DOHH2 (cell line): ENCODE measurements at regions not wholly inside any gene's neighbourhood (a gene's known extent, or its start where the extent isn't known, plus 50 kb on each side); places are given as distances from the start of the nearest gene placed in this dataset.

Source experiments
- H3F3A ChIP-seq: fragments of 200-600 bp; sonication (generic), shearing (Covaris generic); 2 replicates; pipeline ENCODE4 v1.6.0; 2016; ENCODE audit warnings: antibody characterized with exemption, mild to moderate bottlenecking; ENCODE audit not compliant: control insufficient read depth, insufficient read depth
- H3K27ac ChIP-seq: fragments of 200-600 bp; sonication (generic); 2 replicates; pipeline ENCODE4 v1.5.1; 2014; ENCODE audit warnings: low read depth, mild to moderate bottlenecking, low read length, moderate library complexity
- H3K27me3 ChIP-seq: fragments of 200-600 bp; sonication (generic); 2 replicates; pipeline ENCODE4 v1.6.1; 2014; ENCODE audit warnings: mild to moderate bottlenecking, low read length, mixed read lengths; ENCODE audit not compliant: control insufficient read depth
- H3K36me3 ChIP-seq: fragments of 200-600 bp; sonication (generic); 2 replicates; pipeline ENCODE4 v1.6.1; 2014; ENCODE audit warnings: mild to moderate bottlenecking, low read length, moderate library complexity, mixed read lengths; ENCODE audit not compliant: control insufficient read depth
- H3K4me1 ChIP-seq: fragments of 200-600 bp; sonication (generic); 2 replicates; pipeline ENCODE4 v1.6.1; 2014; ENCODE audit warnings: mild to moderate bottlenecking, low read length, mixed read lengths; ENCODE audit not compliant: control insufficient read depth
- H3K4me2 ChIP-seq: fragments of 200-600 bp; sonication (generic); 2 replicates; pipeline ENCODE4 v1.6.0; 2014; ENCODE audit warnings: mild to moderate bottlenecking, low read length, moderate library complexity
- H3K4me3 ChIP-seq: fragments of 200-600 bp; sonication (generic); 2 replicates; pipeline ENCODE4 v1.5.1; 2014; ENCODE audit warnings: mild to moderate bottlenecking, low read length, mixed read lengths
- H3K79me2 ChIP-seq: fragments of 200-600 bp; sonication (generic); 2 replicates; pipeline ENCODE4 v1.6.1; 2014; ENCODE audit warnings: mild to moderate bottlenecking, low read length, mixed read lengths; ENCODE audit not compliant: control insufficient read depth
- H3K9me2 ChIP-seq: fragments of 200-600 bp; sonication (generic); replicated peaks from 2 replicates; pipeline ENCODE4 v1.6.1; 2014; ENCODE audit warnings: mild to moderate bottlenecking, low read length, mixed read lengths; ENCODE audit not compliant: control insufficient read depth
- H3K9me3 ChIP-seq: fragments of 200-600 bp; sonication (generic); 2 replicates; pipeline ENCODE4 v1.6.1; 2014; ENCODE audit warnings: antibody characterized with exemption, low read length, mixed read lengths; ENCODE audit not compliant: control insufficient read depth, insufficient read depth
- H4K20me1 ChIP-seq: fragments of 200-600 bp; sonication (generic); 2 replicates; pipeline ENCODE4 v1.6.0; 2014; ENCODE audit warnings: low read depth, mild to moderate bottlenecking, antibody characterized with exemption, low read length, moderate library complexity; ENCODE audit not compliant: control insufficient read depth, insufficient read depth
- CTCF ChIP-seq: fragments of 200-600 bp; sonication (generic); IDR thresholded peaks from one replicate; pipeline ENCODE4 v1.5.1; 2014; ENCODE audit warnings: antibody characterized with exemption, mild to moderate bottlenecking, low read depth, low read length; ENCODE audit not compliant: poor library complexity, severe bottlenecking
- EZH2phosphoT487 ChIP-seq: fragments of 200-600 bp; sonication (generic); IDR thresholded peaks from 2 replicates; pipeline ENCODE4 v1.6.1; 2017; ENCODE audit warnings: borderline replicate concordance, mild to moderate bottlenecking, antibody characterized with exemption, low read length, moderate library complexity, mixed read lengths

- Histone ChIP-seq H3K27ac (no peak overlapping the region), H3K4me3 (no peak overlapping the region), H3K9me2 (no peaks in the 10 kb centered on the region), H3K36me3 (no peaks in the 10 kb centered on the region), H3K4me2 (no peak overlapping the region), H4K20me1 (no peaks in the 10 kb centered on the region), H3F3A (no peaks in the 10 kb centered on the region), H3K4me1 (no peaks in the 10 kb centered on the region), H3K79me2 (no peaks in the 10 kb centered on the region), H3K9me3 (no peaks in the 10 kb centered on the region), H3K27me3 (no peaks in the 10 kb centered on the region)
- TF ChIP-seq EZH2phosphoT487 = no peak
- TF ChIP-seq CTCF = no peak
These were observed 131.8 kb upstream of the MAP1LC3B2 start for GRCh38 chr12:116427200-116427930.

DNA sequence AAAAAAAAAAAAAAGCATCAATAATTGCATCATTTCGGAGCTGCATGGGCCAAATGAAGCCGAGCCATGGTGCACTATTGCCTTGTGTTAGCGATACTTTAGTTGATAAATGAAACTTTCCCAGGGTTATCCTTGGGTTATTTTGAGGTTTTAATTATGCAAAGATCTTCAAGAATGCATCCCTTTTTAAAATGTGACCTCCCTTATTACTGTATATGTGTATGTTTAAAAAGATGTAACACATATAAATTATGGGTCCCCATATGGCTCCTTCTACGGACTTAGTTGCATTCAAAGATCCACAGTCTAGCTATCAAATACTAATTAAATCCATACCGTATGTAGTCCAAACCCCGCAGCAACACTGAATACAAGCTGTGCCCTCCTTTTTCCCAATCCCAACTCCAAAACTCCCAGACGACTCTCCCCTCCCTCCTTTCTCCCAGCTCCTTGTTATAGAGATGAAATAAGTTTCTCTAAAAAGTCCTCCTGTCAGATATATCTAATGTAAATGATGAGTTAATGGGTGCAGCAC is 129.3 kb upstream of the MAP1LC3B2 start:
- TF ChIP-seq EZH2phosphoT487 = no peak
- no peak for TF ChIP-seq CTCF

DNA sequence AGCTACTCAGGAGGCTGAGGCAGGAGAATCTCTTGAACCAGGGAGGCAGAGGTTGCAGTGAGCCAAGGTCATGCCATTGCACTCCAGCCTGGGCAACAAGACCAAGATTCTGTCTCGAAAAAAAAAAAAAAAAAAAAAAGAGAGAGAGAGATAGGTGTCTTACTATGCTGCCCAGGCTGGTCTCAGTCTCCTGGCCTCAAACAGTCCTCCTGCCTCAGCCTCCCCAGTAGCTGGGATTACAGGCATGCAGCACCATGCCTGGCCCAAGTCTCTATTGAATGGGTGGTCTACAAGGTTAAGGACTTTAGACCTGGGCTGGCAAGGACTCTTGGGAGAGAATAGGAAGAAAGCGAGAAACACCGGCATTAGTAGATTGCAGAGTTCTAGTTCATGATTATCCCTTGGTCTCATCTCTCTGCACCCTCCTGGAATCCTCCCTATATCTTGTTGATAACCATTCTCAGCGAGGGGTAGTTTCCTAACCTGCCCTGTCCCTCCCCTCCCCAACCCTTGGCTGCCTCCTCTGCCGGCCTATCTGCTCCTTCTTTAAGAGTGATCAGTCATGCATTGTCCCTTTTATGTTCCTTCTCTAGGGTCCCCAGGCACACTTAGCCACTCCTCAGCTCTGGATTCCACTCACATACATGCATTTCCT is 128.1 kb upstream of the MAP1LC3B2 start:
- no peak overlapping the region for H3K4me3 ChIP-seq
- TF ChIP-seq CTCF (no peak), EZH2phosphoT487 (no peak)
- no peaks in the 10 kb centered on the region for H3K4me1 ChIP-seq
- H3K79me2 ChIP-seq = no peaks in the 10 kb centered on the region
- no peak overlapping the region for H3K27ac ChIP-seq
- H3K4me2 ChIP-seq = no peak overlapping the region
- no peaks in the 10 kb centered on the region for H3K27me3 ChIP-seq
- no peaks in the 10 kb centered on the region for H3K9me2 ChIP-seq
- no peaks in the 10 kb centered on the region for H3K36me3 ChIP-seq
- H4K20me1 ChIP-seq = no peaks in the 10 kb centered on the region
- no peaks in the 10 kb centered on the region for H3K9me3 ChIP-seq
- no peaks in the 10 kb centered on the region for H3F3A ChIP-seq

More for the DNA sequence above, 129.3 kb upstream of the MAP1LC3B2 start:
- H3K4me3 ChIP-seq = no peak overlapping the region
- no peaks in the 10 kb centered on the region for H3K4me1 ChIP-seq
- no peaks in the 10 kb centered on the region for H3K9me3 ChIP-seq
- H4K20me1 ChIP-seq = no peaks in the 10 kb centered on the region
- H3K79me2 ChIP-seq = no peaks in the 10 kb centered on the region
- no peak overlapping the region for H3K4me2 ChIP-seq
- no peaks in the 10 kb centered on the region for H3F3A ChIP-seq
- no peaks in the 10 kb centered on the region for H3K9me2 ChIP-seq
- H3K27ac ChIP-seq = no peak overlapping the region
- H3K36me3 ChIP-seq = no peaks in the 10 kb centered on the region
- no peaks in the 10 kb centered on the region for H3K27me3 ChIP-seq
